ENCODE measurements at regions not wholly inside any gene's neighbourhood (a gene's known extent, or its start where the extent isn't known, plus 50 kb on each side); places are given as distances from the start of the nearest gene placed in this dataset.
"Not testable (repeated sequence)": the region's sequence is repeated elsewhere in the genome, so short reads cannot be mapped to it uniquely, and the experiment has no call there.

GRCh38 chr4:110361921-110362320, 114.0 kb upstream of the ENPEP start:
- DNase-seq (ENCODE audit: low spot score), result no peak

DNA sequence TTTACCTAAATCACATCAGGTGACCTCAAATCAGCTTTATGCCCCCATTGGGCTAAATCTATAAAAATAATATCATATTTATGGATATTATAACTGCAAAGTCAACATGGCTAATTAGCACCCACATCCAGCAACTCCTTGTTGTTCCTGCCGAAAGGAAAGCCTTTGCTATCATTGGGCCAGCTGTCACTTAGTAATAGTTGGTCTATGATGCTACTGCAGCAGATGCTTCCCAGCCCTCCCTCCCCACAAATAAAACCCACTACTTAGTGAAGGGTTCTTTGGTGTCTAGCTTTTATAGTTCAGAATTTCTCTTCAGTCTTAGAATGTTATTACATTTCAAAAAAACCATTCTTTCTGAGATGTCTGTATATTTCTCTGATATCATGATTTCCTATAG, 116.9 kb upstream of the ENPEP start:
- no peak for DNase-seq (ENCODE audit: low spot score)

DNA sequence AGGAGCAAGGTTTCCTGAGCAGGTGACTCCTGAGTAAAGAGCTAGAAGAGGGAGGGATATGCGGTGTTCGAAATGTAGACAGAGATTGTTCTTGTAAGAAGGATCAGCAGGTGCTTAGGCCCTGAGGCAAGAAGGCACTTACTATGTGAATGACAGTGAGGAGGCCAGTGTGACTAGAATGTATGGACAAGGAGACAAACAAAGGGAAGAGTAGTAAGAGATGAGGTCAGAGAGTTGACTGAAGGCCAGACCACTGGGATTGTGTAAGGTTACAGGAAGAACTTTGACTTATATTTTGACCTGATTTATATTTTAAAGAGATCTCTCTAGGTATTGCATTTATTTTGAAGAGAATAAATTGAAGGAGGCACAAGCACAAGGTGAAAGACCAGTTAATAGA, 118.4 kb upstream of the ENPEP start:
- no peak for DNase-seq (ENCODE audit: low spot score)

- DNase-seq (ENCODE audit: low spot score), result no peak
Observed at GRCh38 chr4:110354460-110354859, 121.5 kb upstream of the ENPEP start.

DNA sequence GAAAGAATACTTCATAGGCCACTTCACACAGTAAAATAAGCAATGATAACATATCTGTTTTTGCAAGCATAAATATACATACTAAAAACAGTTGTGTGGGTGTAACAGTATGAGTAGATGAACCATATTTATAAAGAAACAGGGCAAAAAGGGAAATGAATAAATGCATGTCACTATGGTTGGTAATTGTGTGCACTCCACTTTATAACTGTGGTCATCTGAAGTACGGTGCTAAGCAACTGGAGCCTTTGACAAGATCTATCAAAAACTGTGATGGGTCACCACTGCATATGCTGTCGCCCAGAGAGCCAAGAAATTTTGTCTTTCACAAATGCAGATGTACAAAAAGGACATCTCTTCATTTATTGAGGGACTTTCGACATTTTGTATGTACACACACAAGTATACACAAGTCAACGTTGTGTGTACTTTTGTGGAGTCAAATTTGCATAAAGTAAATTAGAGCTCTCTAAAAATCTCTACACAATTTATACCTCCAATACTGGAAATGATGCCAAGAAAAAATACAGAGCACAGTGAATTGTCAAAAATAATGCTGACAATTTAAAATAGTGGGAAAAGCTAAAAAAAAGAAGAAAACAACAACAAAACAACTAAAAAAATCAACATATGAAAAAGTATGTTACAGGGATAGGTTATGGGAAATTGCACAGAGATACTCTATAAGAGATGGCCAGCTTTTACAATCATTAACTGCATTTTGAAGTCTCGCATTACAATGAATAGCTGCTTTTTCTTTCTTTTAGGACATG, 123.1 kb upstream of the ENPEP start:
- no peak for DNase-seq (ENCODE audit: low spot score)

GRCh38 chr4:110348711-110349383, 127.1 kb upstream of the ENPEP start:
- no peak for DNase-seq (ENCODE audit: low spot score)

- DNase-seq (ENCODE audit: low spot score), result no peak
Observed at GRCh38 chr4:110347805-110348204, 128.2 kb upstream of the ENPEP start.

DNA sequence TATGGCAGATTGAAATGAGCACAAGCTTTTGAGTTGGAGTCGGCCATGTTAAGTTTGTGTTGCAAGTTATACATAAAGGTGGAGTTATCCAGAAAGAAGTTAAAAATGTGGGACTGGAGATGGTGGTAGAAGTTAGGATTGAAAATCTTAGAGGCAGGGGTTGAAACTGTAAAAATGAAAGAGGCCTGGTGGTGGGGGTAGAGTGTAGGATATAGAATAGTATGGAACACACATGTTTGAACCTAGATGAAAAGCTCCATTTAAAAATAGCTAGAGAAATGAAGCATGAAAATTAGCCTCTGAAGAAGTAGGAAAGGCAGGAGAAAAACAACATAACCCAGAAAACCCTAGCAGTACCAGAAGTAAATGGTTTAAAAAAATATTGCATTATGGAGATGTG, 131.8 kb upstream of the ENPEP start:
- DNase-seq (ENCODE audit: low spot score), result no peak

GRCh38 chr4:110343534-110343933, 132.4 kb upstream of the ENPEP start:
- DNase-seq (ENCODE audit: low spot score), result no peak

- not testable (repeated sequence) for DNase-seq (ENCODE audit: low spot score)
Observed at GRCh38 chr4:110341118-110341517, 134.8 kb upstream of the ENPEP start.

- DNase-seq (ENCODE audit: low spot score), result no peak
Observed at GRCh38 chr4:110335399-110335798, 137.0 kb upstream of the ELOVL6 start.

DNA sequence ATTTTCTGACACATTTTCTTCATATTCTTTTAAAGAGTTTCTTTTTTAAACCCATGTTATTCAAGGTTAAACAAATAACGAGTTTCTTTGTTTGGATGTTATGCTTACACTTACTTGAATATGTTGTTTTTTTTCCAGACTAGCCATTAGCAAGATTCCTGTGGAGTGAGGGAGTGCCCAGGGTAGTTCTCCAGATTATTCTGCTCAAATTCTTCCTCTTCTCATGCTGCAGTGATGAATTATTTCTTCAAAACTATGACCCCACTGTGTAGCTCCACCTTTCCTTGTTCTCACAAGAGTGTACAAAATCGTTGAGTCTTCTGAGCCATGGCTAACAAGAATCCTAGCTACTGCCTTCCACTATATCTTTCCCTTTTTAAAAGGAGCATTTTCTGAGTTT, 134.1 kb upstream of the ELOVL6 start:
- no peak for DNase-seq (ENCODE audit: low spot score)

GRCh38 chr4:110326426-110326825, 128.0 kb upstream of the ELOVL6 start:
- not testable (repeated sequence) for DNase-seq (ENCODE audit: low spot score)

- peak; percentile 3 for DNase-seq (ENCODE audit: low spot score)
Observed at GRCh38 chr4:110310795-110311194, 112.4 kb upstream of the ELOVL6 start.

DNA sequence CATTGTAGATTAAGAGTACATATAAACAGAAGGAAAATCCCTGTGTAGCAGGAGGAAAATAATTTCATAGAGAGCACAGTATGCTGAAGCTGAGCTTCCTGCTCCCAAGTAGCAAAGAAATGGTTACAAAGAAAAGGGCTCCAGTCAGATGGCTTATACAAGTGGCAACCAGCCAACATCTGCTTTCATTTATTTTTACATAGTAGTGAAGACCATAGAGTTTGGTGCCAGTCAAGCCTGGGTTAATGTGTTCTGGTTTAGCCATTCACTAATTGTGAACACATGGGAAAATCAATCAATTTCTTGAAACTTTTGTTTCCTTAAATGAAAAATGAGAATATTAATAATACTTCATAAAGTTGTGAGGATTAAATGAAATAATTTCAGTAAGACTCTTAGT, 111.3 kb upstream of the ELOVL6 start:
- DNase-seq (ENCODE audit: low spot score), result no peak

GRCh38 chr4:110306303-110306702, 107.9 kb upstream of the ELOVL6 start:
- DNase-seq (ENCODE audit: low spot score), result peak; percentile 6

DNA sequence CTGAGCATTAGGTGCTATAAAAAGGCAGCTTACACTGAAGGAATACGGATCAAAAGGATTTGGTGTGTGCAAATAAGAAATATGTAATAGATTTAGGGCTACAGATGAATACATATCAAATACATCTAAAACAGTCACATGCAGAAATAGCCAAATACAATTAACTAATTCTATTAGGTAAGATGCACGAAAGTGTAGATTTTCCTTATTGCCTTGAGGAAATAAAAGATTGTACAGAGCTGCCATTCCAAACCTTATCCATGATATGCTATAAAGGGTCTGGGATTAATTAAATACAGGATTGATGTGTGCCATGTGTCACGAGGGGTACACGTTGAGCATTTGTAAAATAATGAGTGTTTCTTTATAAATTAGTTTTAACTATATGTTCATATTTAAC, 107.0 kb upstream of the ELOVL6 start:
- no peak for DNase-seq (ENCODE audit: low spot score)

DNA sequence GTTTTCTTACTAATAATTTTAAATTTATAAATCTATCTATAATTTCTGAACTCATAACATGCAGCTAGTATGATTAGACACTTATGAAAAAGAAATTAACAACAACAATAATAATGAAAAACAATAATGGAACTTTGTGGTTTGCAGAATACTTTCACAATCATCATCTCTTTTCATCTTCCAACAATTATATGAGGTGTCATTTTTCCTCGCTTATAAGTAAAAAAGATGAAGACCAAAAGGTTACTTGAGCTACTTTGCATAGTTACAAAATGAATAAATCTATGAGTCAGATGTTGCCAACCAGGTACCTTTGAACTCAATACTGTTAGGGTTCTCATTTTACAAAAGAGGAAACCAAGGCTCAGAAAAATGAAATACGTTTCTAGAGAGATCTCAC, 98.5 kb upstream of the ELOVL6 start:
- no peak for DNase-seq (ENCODE audit: low spot score)

DNA sequence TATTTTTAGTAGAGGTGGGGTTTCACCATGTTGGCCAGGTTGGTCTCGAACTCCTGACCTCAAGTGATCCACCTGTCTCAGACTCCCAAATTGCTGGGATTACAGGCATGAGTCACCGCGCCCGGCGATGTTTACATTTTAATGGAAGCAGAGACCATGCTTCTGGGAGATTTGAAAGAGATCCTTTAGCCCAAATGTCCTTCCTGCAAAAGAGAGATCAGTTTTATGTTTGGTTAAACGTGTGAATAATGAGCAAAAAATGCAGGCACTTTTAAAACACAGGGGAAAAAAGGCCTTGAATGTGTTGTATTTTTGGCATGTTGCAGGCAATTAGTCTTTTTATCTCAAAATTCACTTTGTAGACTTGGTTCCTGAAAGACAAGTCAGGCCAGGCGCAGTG, 95.8 kb upstream of the ELOVL6 start:
- DNase-seq (ENCODE audit: low spot score), result no peak

GRCh38 chr4:110292994-110293744, 94.8 kb upstream of the ELOVL6 start:
- DNase-seq (ENCODE audit: low spot score), result no peak

DNA sequence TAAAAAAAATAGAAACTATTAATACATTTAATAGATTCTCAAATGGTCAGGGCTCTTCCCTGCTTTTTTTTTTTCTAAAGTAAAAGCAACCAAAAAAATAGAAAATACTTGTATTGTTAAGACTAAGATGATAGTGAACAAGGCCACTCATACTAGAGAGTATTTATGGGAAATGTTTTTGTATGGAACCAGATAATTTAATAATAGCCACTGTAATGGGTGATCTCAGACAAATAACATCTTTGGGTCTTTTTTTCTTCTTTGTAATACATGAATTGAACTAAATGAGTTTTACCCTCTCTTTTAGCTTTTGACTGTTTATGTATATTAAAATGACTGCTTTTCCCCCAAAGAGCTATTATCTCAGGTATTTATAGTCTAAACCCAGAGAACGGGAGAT, 92.1 kb upstream of the ELOVL6 start:
- no peak for DNase-seq (ENCODE audit: low spot score)

- DNase-seq (ENCODE audit: low spot score), result no peak
Observed at GRCh38 chr4:110289601-110290100, 91.2 kb upstream of the ELOVL6 start.

- DNase-seq (ENCODE audit: low spot score), result no peak
Observed at GRCh38 chr4:110287130-110287529, 88.7 kb upstream of the ELOVL6 start.
